MM.1S (cell line): ENCODE measurements at regions not wholly inside any gene's neighbourhood (a gene's known extent, or its start where the extent isn't known, plus 50 kb on each side); places are given as distances from the start of the nearest gene placed in this dataset.
A peak's percentile ranks its signal among the peaks of the same experiment; 100 is the strongest.

Source experiments
- DNase-seq: peaks from one replicate; pipeline ENCODE4 v3.0.0-alpha.2; 2015
- H2AFZ ChIP-seq: fragments of 300-600 bp; sonication (generic); 2 replicates; pipeline ENCODE4 v1.6.0; 2016; ENCODE audit warnings: antibody characterized with exemption, low read length
- H3F3A ChIP-seq: fragments of 300-600 bp; sonication (generic); 2 replicates; pipeline ENCODE4 v1.6.1; 2016; ENCODE audit warnings: mild to moderate bottlenecking, antibody characterized with exemption, low read length, moderate library complexity, mixed read lengths; ENCODE audit not compliant: insufficient read depth
- H3K27ac ChIP-seq: fragments of 300-600 bp; sonication (generic); 2 replicates; pipeline ENCODE4 v1.5.1; 2016; ENCODE audit warnings: mild to moderate bottlenecking, low read length
- H3K27me3 ChIP-seq: fragments of 300-600 bp; sonication (generic); replicated peaks from 2 replicates; pipeline ENCODE4 v1.6.0; 2016; ENCODE audit warnings: low read length; ENCODE audit not compliant: insufficient read depth
- H3K36me3 ChIP-seq: fragments of 300-600 bp; sonication (generic); replicated peaks from 2 replicates; pipeline ENCODE4 v1.6.1; 2016; ENCODE audit warnings: mild to moderate bottlenecking, low read length, mixed read lengths; ENCODE audit not compliant: insufficient read depth
- H3K4me1 ChIP-seq: fragments of 300-600 bp; sonication (generic); 2 replicates; pipeline ENCODE4 v1.6.1; 2016; ENCODE audit warnings: low read length, mixed read lengths
- H3K4me2 ChIP-seq: fragments of 300-600 bp; sonication (generic); 2 replicates; pipeline ENCODE4 v1.6.0; 2016; ENCODE audit warnings: low read depth, low read length
- H3K4me3 ChIP-seq: fragments of 300-600 bp; sonication (generic); 2 replicates; pipeline ENCODE4 v1.5.1; 2016; ENCODE audit warnings: low read length, mixed read lengths
- H3K79me2 ChIP-seq: fragments of 300-600 bp; sonication (generic); 2 replicates; pipeline ENCODE4 v1.6.1; 2016; ENCODE audit warnings: mixed run types, low read length, mixed read lengths
- H3K9ac ChIP-seq: fragments of 300-600 bp; sonication (generic); 2 replicates; pipeline ENCODE4 v1.6.1; 2016; ENCODE audit warnings: low read length, mixed read lengths
- H3K9me2 ChIP-seq: fragments of 300-600 bp; sonication (generic); replicated peaks from 2 replicates; pipeline ENCODE4 v1.6.1; 2016; ENCODE audit warnings: mild to moderate bottlenecking, low read length, mixed read lengths; ENCODE audit not compliant: insufficient read depth
- H3K9me3 ChIP-seq: fragments of 300-600 bp; sonication (generic); replicated peaks from 2 replicates; pipeline ENCODE4 v1.6.1; 2016; ENCODE audit warnings: mild to moderate bottlenecking, low read length, mixed read lengths; ENCODE audit not compliant: insufficient read depth
- H4K20me1 ChIP-seq: fragments of 300-600 bp; sonication (generic); 2 replicates; pipeline ENCODE4 v1.6.1; 2016; ENCODE audit warnings: mild to moderate bottlenecking, low read length, moderate library complexity, mixed read lengths; ENCODE audit not compliant: insufficient read depth
- CTCF ChIP-seq: fragments of 300-600 bp; sonication (generic); IDR thresholded peaks from 2 replicates; pipeline ENCODE4 v1.5.1; 2016; ENCODE audit warnings: antibody characterized with exemption, low read length, mixed read lengths
- EZH2 ChIP-seq: fragments of 300-600 bp; sonication (generic); optimal IDR thresholded peaks from 2 replicates; pipeline ENCODE3; 2017; ENCODE audit warnings: low read depth, mild to moderate bottlenecking, antibody characterized with exemption, low read length, mixed read lengths
- EZH2phosphoT487 ChIP-seq: fragments of 300-600 bp; sonication (generic); IDR thresholded peaks from 2 replicates; pipeline ENCODE4 v1.6.1; 2018; ENCODE audit warnings: antibody characterized with exemption, low read length

DNA sequence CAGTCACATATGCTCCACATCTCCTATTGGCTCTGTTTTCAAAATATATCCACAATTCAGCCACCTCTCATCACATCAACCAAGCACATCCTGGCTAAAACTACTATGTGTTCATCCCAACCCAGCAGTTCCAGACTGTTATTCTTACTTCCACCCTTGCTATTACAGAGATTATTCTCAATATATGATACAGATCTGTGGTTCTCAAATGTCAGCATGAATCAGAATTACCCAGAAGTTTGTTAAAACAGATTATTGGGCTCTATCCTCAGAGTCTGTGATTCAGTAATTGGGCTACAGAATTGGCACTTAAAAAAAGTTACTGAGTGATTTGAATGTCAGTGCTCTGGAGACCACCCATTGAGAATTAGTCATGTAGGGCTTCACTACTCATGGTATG lies 78.8 kb upstream of the IZUMO3 start:
- H3K4me1 ChIP-seq: peaks cover 8% of the 10 kb centered on the region
- H3K27ac ChIP-seq: no peak overlapping the region
- TF ChIP-seq EZH2: no peak
- no peak for TF ChIP-seq CTCF
- TF ChIP-seq EZH2phosphoT487: no peak
- H3K79me2 ChIP-seq: no peaks in the 10 kb centered on the region
- H2AFZ ChIP-seq: no peak overlapping the region
- no peaks in the 10 kb centered on the region for H3K9me3 ChIP-seq
- H3K9ac ChIP-seq: no peak overlapping the region
- H3K36me3 ChIP-seq: no peaks in the 10 kb centered on the region
- H4K20me1 ChIP-seq: no peaks in the 10 kb centered on the region
- no peaks in the 10 kb centered on the region for H3K9me2 ChIP-seq
- H3F3A ChIP-seq: no peaks in the 10 kb centered on the region
- no peaks in the 10 kb centered on the region for H3K27me3 ChIP-seq
- DNase-seq: no peak
- H3K4me3 ChIP-seq: no peak overlapping the region
- no peak overlapping the region for H3K4me2 ChIP-seq

DNA sequence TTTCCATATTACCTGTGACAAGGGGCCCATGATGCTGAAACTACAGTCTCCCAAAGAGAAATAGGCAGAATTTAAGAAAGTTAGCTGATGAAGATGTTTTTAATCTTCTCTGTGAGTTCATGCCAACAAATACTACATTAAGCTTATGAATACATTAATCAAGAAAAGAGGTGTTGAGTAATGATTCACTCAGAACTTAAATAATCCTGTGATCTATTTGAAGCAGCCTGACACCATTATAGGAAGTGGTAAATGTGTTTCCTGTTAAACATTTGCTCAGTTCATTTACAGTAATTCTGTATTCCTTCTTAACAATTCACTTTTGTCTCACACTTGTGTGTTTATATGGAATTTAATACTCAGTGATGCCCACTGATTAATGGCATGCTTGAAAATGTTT lies 75.0 kb upstream of the IZUMO3 start:
- no peak for TF ChIP-seq CTCF
- TF ChIP-seq EZH2: no peak
- no peak for TF ChIP-seq EZH2phosphoT487

DNA sequence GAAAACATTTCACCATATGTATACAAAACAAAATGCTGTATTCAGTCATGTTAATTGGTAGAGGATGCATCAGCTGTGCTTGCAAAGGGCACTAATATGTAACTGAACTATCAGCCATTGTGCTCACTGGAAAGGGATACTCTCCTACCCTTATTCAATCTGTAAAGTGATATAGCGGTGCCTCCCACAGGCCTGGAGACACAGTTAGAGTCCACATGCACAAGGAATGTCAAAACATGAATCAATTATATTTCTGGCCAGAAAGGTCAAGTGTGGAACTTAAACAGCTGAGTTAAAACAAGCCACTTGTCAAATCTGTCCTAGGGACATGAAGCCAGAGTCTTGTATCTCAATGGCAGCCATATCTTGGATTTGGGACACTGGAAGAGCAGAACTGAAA lies 71.2 kb upstream of the IZUMO3 start:
- TF ChIP-seq EZH2phosphoT487: no peak
- TF ChIP-seq EZH2: no peak
- no peak for TF ChIP-seq CTCF
- Histone ChIP-seq H3K4me3 (no peak overlapping the region), H4K20me1 (no peaks in the 10 kb centered on the region), H3K9me3 (no peaks in the 10 kb centered on the region), H2AFZ (no peak overlapping the region), H3K9me2 (no peaks in the 10 kb centered on the region), H3K79me2 (no peaks in the 10 kb centered on the region), H3K27me3 (no peaks in the 10 kb centered on the region), H3K36me3 (no peaks in the 10 kb centered on the region), H3K4me2 (no peak overlapping the region), H3F3A (no peaks in the 10 kb centered on the region), H3K27ac (no peak overlapping the region), H3K4me1 (no peaks in the 10 kb centered on the region), H3K9ac (no peak overlapping the region)
- DNase-seq: no peak

More for the DNA sequence above, 75.0 kb upstream of the IZUMO3 start:
- Histone ChIP-seq H3K9me3 (no peaks in the 10 kb centered on the region), H3K4me1 (no peaks in the 10 kb centered on the region), H2AFZ (no peak overlapping the region), H3K27me3 (no peaks in the 10 kb centered on the region), H4K20me1 (no peaks in the 10 kb centered on the region), H3K4me3 (no peak overlapping the region), H3K36me3 (no peaks in the 10 kb centered on the region), H3K9ac (no peak overlapping the region), H3K9me2 (no peaks in the 10 kb centered on the region), H3K4me2 (no peak overlapping the region), H3K27ac (no peak overlapping the region), H3K79me2 (no peaks in the 10 kb centered on the region), H3F3A (no peaks in the 10 kb centered on the region)
- no peak for DNase-seq

GRCh38 chr9:24614070-24614469 lies 68.4 kb upstream of the IZUMO3 start:
- Histone ChIP-seq H3K36me3 (no peaks in the 10 kb centered on the region), H3K9ac (no peak overlapping the region), H3K27ac (no peak overlapping the region), H3K9me3 (no peaks in the 10 kb centered on the region), H3K79me2 (no peaks in the 10 kb centered on the region), H3K9me2 (no peaks in the 10 kb centered on the region), H3K4me2 (no peak overlapping the region), H3K27me3 (no peaks in the 10 kb centered on the region), H3K4me3 (no peak overlapping the region), H2AFZ (no peak overlapping the region), H3K4me1 (no peaks in the 10 kb centered on the region), H3F3A (no peaks in the 10 kb centered on the region), H4K20me1 (no peaks in the 10 kb centered on the region)
- DNase-seq: peak; percentile 21
- no peak for TF ChIP-seq EZH2phosphoT487
- TF ChIP-seq CTCF: peak; percentile 32; the same call in 1 of the 2 replicates
- no peak for TF ChIP-seq EZH2
